GM23248 (cell line): ENCODE measurements at regions not wholly inside any gene's neighbourhood (a gene's known extent, or its start where the extent isn't known, plus 50 kb on each side); places are given as distances from the start of the nearest gene placed in this dataset.

Source experiments
- EZH2 ChIP-seq: fragments of 200-600 bp; sonication (generic); IDR thresholded peaks from 2 replicates; pipeline ENCODE4 v1.6.1; 2018; ENCODE audit warnings: antibody characterized with exemption, mild to moderate bottlenecking; ENCODE audit not compliant: insufficient read depth, poor library complexity, severe bottlenecking
- EZH2phosphoT487 ChIP-seq: fragments of 200-600 bp; sonication (generic); IDR thresholded peaks from 2 replicates; pipeline ENCODE4 v1.6.1; 2018; ENCODE audit warnings: antibody characterized with exemption, moderate library complexity, mild to moderate bottlenecking, low read depth; ENCODE audit not compliant: insufficient read depth

DNA sequence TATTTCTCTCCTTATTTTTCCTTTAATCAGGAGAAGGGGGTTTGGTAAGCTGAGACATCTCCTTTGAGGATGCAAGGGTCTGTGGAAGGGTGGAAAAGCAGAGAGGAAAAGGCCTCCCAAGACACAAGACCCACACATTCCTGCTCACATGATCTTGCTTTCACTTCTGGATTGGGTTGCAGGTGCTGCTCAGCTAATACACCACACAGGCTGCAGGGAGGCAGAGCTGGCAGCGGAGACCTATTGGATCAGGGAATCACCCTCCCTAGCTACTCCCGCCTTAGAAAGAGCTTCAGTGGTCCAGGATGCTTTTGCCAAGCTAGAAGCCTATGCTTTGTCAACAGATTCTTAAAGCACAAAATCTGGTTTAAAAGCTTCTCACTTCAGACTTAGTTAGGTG, 87.6 kb upstream of the IL33 start:
- TF ChIP-seq EZH2phosphoT487 (no peak), EZH2 (no peak)
